ENCODE measurements at regions not wholly inside any gene's neighbourhood (a gene's known extent, or its start where the extent isn't known, plus 50 kb on each side); places are given as distances from the start of the nearest gene placed in this dataset.

DNA sequence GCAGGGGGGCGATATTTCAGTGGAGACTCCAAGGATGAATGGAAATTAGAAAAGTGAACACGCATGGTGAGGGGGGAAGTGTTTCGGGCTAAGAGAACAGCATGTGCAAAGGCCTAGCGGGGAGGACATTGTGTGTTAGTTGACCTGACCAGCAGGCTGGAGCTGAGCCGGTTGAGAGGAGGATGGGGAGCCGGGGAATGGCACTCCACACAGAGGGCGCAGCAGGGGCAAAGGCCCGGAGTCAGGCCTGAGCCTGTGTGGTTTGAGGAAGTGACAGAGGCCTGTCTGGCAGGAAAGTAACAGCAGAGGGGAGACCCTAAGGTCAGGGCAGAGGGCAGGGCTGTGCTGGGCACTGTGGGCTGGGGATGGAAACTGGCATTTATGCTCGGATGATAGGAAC is 83.2 kb upstream of the ZNF479 start:
- Histone ChIP-seq H2AFZ (ENCODE audit: low read depth) (no peak overlapping the region), H3K27me3 (ENCODE audit: insufficient read depth, low read depth) (no peaks in the 10 kb centered on the region), H3K4me3 (IDR thresholded peaks at IDR 0.05; ENCODE audit: insufficient read depth, low read depth, low read length) (no peak overlapping the region), H3K36me3 (ENCODE audit: insufficient read depth) (no peaks in the 10 kb centered on the region), H3K4me2 (no peak overlapping the region), H4K20me1 (ENCODE audit: insufficient read depth) (no peaks in the 10 kb centered on the region), H3K79me2 (ENCODE audit: insufficient read depth, low read depth) (no peaks in the 10 kb centered on the region), H3K27ac (no peak overlapping the region), H3K9ac (no peak overlapping the region), H3K4me1 (ENCODE audit: low read depth, poor library complexity, severe bottlenecking) (no peaks in the 10 kb centered on the region)
- TF ChIP-seq, protein P1, sequence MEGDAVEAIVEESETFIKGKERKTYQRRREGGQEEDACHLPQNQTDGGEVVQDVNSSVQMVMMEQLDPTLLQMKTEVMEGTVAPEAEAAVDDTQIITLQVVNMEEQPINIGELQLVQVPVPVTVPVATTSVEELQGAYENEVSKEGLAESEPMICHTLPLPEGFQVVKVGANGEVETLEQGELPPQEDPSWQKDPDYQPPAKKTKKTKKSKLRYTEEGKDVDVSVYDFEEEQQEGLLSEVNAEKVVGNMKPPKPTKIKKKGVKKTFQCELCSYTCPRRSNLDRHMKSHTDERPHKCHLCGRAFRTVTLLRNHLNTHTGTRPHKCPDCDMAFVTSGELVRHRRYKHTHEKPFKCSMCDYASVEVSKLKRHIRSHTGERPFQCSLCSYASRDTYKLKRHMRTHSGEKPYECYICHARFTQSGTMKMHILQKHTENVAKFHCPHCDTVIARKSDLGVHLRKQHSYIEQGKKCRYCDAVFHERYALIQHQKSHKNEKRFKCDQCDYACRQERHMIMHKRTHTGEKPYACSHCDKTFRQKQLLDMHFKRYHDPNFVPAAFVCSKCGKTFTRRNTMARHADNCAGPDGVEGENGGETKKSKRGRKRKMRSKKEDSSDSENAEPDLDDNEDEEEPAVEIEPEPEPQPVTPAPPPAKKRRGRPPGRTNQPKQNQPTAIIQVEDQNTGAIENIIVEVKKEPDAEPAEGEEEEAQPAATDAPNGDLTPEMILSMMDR (conservative IDR thresholded peaks at IDR 0.05; ENCODE audit: low read depth, low read length): no peak

DNA sequence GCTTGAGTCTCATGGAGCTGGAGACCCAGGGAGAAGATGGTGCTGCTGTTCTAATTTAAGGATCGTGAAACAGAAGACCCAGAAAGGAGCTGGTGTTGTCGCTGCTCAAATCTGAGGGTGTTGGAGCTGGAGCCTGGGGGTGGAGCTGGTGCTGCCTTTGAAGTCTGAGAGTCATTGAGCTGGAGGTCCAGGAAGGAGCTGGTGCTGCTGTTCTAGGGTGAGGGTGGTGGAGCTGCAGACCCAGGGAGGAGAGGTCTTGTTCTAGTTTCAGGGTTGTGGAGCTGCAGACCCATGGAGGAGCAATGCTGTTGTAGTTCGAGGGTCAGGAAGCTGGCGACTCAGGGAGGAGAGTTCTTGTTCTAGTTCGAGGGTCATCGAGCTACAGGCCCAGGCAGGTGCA is 84.1 kb upstream of the ZNF479 start:
- no peak overlapping the region for H3K27ac ChIP-seq
- no peak overlapping the region for H3K4me3 ChIP-seq (IDR thresholded peaks at IDR 0.05; ENCODE audit: insufficient read depth, low read depth, low read length)
- H3K36me3 ChIP-seq (ENCODE audit: insufficient read depth): no peaks in the 10 kb centered on the region
- no peaks in the 10 kb centered on the region for H3K79me2 ChIP-seq (ENCODE audit: insufficient read depth, low read depth)
- TF ChIP-seq, protein P1 (conservative IDR thresholded peaks at IDR 0.05; ENCODE audit: low read depth, low read length): no peak
- no peaks in the 10 kb centered on the region for H4K20me1 ChIP-seq (ENCODE audit: insufficient read depth)
- no peak overlapping the region for H2AFZ ChIP-seq (ENCODE audit: low read depth)
- no peaks in the 10 kb centered on the region for H3K27me3 ChIP-seq (ENCODE audit: insufficient read depth, low read depth)
- no peaks in the 10 kb centered on the region for H3K4me1 ChIP-seq (ENCODE audit: low read depth, poor library complexity, severe bottlenecking)
- no peak overlapping the region for H3K9ac ChIP-seq
- no peak overlapping the region for H3K4me2 ChIP-seq

DNA sequence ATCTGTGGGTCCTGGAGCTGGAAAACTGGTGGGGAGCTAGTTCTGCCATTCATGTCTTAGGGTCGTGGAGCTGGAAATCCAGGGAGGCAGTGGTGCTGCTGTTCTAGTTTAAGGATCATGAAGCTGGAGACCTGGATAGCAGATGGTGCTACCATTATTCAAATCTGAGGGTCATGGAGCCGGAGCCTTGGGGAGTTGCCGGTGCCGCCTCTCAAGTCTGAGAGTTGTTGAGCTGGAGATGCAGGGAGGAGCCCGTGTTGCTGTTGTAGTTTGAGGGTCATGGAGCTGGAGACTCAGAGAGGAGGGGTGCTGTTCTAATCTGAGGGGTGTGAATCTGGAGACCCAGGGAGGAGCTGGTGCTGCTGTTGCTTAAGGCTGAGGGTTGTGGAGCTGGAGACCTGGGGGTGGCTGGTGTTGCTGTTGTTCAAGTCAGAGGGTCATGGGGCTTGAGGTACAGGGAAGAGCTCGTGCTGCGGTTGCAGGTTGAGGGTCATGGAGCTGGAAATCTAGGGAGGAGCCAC is 86.0 kb upstream of the ZNF479 start:
- Histone ChIP-seq H3K4me2 (no peak overlapping the region), H4K20me1 (ENCODE audit: insufficient read depth) (no peaks in the 10 kb centered on the region), H2AFZ (ENCODE audit: low read depth) (no peak overlapping the region), H3K27me3 (ENCODE audit: insufficient read depth, low read depth) (no peaks in the 10 kb centered on the region), H3K36me3 (ENCODE audit: insufficient read depth) (no peaks in the 10 kb centered on the region), H3K79me2 (ENCODE audit: insufficient read depth, low read depth) (no peaks in the 10 kb centered on the region), H3K27ac (no peak overlapping the region), H3K4me1 (ENCODE audit: low read depth, poor library complexity, severe bottlenecking) (no peaks in the 10 kb centered on the region), H3K9ac (no peak overlapping the region), H3K4me3 (IDR thresholded peaks at IDR 0.05; ENCODE audit: insufficient read depth, low read depth, low read length) (no peak overlapping the region)
- TF ChIP-seq, protein P1 (conservative IDR thresholded peaks at IDR 0.05; ENCODE audit: low read depth, low read length): no peak

DNA sequence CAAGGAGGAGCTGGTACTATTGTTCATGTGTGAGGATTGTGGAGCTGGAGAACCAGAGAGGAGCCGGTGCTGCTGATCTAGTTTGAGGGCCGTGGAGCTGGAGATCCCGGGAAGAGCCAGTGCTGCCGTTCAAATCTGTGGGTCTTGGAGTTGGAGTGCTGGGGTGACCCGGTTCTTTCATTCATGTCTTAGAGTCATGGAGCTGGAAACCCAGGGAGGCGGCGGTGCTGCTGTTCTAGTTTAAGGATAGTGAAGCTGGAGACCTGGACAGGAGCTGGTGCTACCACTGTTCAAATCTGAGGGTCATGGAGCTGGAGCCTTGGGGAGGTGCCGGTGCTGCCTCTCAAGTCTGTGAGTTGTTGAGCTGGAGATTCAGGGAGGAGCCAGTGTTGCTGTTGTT is 88.5 kb upstream of the ZNF479 start:
- no peak overlapping the region for H3K4me2 ChIP-seq
- no peak overlapping the region for H3K27ac ChIP-seq
- no peak overlapping the region for H3K9ac ChIP-seq
- H3K4me3 ChIP-seq (IDR thresholded peaks at IDR 0.05; ENCODE audit: insufficient read depth, low read depth, low read length): no peak overlapping the region
- no peaks in the 10 kb centered on the region for H3K36me3 ChIP-seq (ENCODE audit: insufficient read depth)
- H2AFZ ChIP-seq (ENCODE audit: low read depth): no peak overlapping the region
- no peaks in the 10 kb centered on the region for H3K27me3 ChIP-seq (ENCODE audit: insufficient read depth, low read depth)
- TF ChIP-seq, protein P1 (conservative IDR thresholded peaks at IDR 0.05; ENCODE audit: low read depth, low read length): no peak
- H3K4me1 ChIP-seq (ENCODE audit: low read depth, poor library complexity, severe bottlenecking): no peaks in the 10 kb centered on the region
- no peaks in the 10 kb centered on the region for H4K20me1 ChIP-seq (ENCODE audit: insufficient read depth)
- no peaks in the 10 kb centered on the region for H3K79me2 ChIP-seq (ENCODE audit: insufficient read depth, low read depth)
